HepG2 (cell line): ENCODE measurements at regions not wholly inside any gene's neighbourhood (a gene's known extent, or its start where the extent isn't known, plus 50 kb on each side); places are given as distances from the start of the nearest gene placed in this dataset.

ENCODE experiments used
- FOXO1 ChIP-seq: sonication (generic); formaldehyde crosslinking; IDR thresholded peaks from 2 replicates; pipeline ENCODE4 v1.4.0; 2020; ENCODE audit warnings: missing genetic modification reagents
- HDAC6 ChIP-seq: fragments of 200-600 bp; sonication (generic); IDR thresholded peaks from 2 replicates; pipeline ENCODE4 v1.7.0; 2017; ENCODE audit warnings: mild to moderate bottlenecking, antibody characterized with exemption, low read length, low read depth
- HNRNPK ChIP-seq: fragments of 200-400 bp; formaldehyde crosslinking; IDR thresholded peaks from 2 replicates; pipeline ENCODE4 v1.6.1; 2018; ENCODE audit warnings: low read length, low read depth, moderate library complexity, mild to moderate bottlenecking; ENCODE audit not compliant: poor library complexity, severe bottlenecking
- IKZF4 ChIP-seq: sonication (generic); formaldehyde crosslinking; IDR thresholded peaks from 2 replicates; pipeline ENCODE4 v1.5.1; 2020; ENCODE audit warnings: borderline replicate concordance, mild to moderate bottlenecking, low read depth, missing genetic modification reagents; ENCODE audit errors: not compliant biosample characterization
- MXI1 ChIP-seq: IDR thresholded peaks from 3 replicates; pipeline ENCODE4 v1.6.1; 2012; ENCODE audit warnings: low read depth, low read length, inconsistent platforms, borderline replicate concordance
- NCOA5 ChIP-seq: sonication (generic); formaldehyde crosslinking; IDR thresholded peaks from 2 replicates; pipeline ENCODE4 v1.4.0; 2020; ENCODE audit warnings: missing genetic modification reagents
- PTBP1 ChIP-seq: fragments of 200-400 bp; formaldehyde crosslinking; IDR thresholded peaks from 2 replicates; pipeline ENCODE4 v1.6.1; 2018; ENCODE audit warnings: low read length, low read depth; ENCODE audit not compliant: poor library complexity, severe bottlenecking
- RFXAP ChIP-seq: sonication (generic); formaldehyde crosslinking; IDR thresholded peaks from 2 replicates; pipeline ENCODE4 v1.4.0; 2020; ENCODE audit warnings: missing genetic modification reagents, borderline replicate concordance
- TCF7 ChIP-seq: sonication (generic); IDR thresholded peaks from 2 replicates; pipeline ENCODE4 v1.6.1; 2016; ENCODE audit warnings: antibody characterized with exemption, low read depth
- XRCC5 ChIP-seq: fragments of 200-400 bp; formaldehyde crosslinking; optimal IDR thresholded peaks from 2 replicates; pipeline ENCODE3; 2017; ENCODE audit warnings: mild to moderate bottlenecking, low read length
- ZEB1 ChIP-seq: IDR thresholded peaks from 2 replicates; pipeline ENCODE4 v1.6.1; 2012; ENCODE audit warnings: mild to moderate bottlenecking, low read depth, inconsistent platforms; ENCODE audit not compliant: insufficient replicate concordance
- ZNF20 ChIP-seq: sonication (generic); formaldehyde crosslinking; IDR thresholded peaks from 2 replicates; pipeline ENCODE4 v1.4.0; 2020; ENCODE audit warnings: mild to moderate bottlenecking, moderate library complexity, missing genetic modification reagents
- ZNF570 ChIP-seq: sonication (generic); formaldehyde crosslinking; IDR thresholded peaks from 2 replicates; pipeline ENCODE4 v1.4.0; 2020; ENCODE audit warnings: mild to moderate bottlenecking, missing genetic modification reagents, borderline replicate concordance
- ZNF841 ChIP-seq: sonication (generic); formaldehyde crosslinking; IDR thresholded peaks from 2 replicates; pipeline ENCODE4 v1.8.1; 2023; ENCODE audit warnings: missing genetic modification reagents, borderline replicate concordance
- TF ChIP-seq, protein P1 (sequence below): sonication (generic); formaldehyde crosslinking; conservative IDR thresholded peaks from 2 replicates; pipeline ENCODE4 v1.8.1; 2023; ENCODE audit warnings: missing genetic modification reagents
- TF ChIP-seq, protein P2 (sequence below): sonication (generic); formaldehyde crosslinking; IDR thresholded peaks from one replicate; pipeline ENCODE4 v1.5.1; 2020; ENCODE audit warnings: mild to moderate bottlenecking, missing genetic modification reagents; ENCODE audit errors: not compliant biosample characterization
- TF ChIP-seq, protein P3 (sequence below): sonication (generic); formaldehyde crosslinking; IDR thresholded peaks from 2 replicates; pipeline ENCODE4 v1.8.1; 2023; ENCODE audit warnings: mild to moderate bottlenecking, inconsistent platforms, moderate library complexity, missing genetic modification reagents, borderline replicate concordance
- TF ChIP-seq, protein P4 (sequence below): sonication (generic); formaldehyde crosslinking; IDR thresholded peaks from 2 replicates; pipeline ENCODE4 v1.5.0; 2020; ENCODE audit warnings: mild to moderate bottlenecking, missing genetic modification reagents, moderate library complexity

DNA sequence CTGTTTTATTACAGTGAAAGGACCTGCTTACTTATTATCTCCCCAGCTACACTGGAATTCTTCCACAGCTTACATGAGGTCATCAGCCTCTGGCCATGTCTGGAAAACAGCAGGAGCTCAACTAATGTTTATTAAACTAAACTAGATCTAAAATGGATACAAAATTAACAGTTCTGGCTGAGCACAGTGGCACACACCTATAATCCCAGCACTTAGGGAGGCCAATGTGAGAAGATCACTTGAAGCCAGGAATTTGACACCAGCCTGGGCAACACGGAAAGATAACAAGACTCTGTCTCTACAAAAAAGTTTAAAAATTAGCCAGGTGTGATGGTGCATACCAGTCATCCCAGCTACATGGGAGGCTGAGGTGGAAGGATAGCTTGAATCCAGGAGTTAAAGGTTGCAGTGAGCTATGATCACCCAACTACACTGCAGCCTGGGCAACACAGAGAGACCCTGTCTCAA is 220.8 kb upstream of the MARCKS start (continued):
- TF ChIP-seq, protein P1, sequence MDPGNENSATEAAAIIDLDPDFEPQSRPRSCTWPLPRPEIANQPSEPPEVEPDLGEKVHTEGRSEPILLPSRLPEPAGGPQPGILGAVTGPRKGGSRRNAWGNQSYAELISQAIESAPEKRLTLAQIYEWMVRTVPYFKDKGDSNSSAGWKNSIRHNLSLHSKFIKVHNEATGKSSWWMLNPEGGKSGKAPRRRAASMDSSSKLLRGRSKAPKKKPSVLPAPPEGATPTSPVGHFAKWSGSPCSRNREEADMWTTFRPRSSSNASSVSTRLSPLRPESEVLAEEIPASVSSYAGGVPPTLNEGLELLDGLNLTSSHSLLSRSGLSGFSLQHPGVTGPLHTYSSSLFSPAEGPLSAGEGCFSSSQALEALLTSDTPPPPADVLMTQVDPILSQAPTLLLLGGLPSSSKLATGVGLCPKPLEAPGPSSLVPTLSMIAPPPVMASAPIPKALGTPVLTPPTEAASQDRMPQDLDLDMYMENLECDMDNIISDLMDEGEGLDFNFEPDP (CRISPR knock-in tag) = no peak
- TF ChIP-seq, protein P2, sequence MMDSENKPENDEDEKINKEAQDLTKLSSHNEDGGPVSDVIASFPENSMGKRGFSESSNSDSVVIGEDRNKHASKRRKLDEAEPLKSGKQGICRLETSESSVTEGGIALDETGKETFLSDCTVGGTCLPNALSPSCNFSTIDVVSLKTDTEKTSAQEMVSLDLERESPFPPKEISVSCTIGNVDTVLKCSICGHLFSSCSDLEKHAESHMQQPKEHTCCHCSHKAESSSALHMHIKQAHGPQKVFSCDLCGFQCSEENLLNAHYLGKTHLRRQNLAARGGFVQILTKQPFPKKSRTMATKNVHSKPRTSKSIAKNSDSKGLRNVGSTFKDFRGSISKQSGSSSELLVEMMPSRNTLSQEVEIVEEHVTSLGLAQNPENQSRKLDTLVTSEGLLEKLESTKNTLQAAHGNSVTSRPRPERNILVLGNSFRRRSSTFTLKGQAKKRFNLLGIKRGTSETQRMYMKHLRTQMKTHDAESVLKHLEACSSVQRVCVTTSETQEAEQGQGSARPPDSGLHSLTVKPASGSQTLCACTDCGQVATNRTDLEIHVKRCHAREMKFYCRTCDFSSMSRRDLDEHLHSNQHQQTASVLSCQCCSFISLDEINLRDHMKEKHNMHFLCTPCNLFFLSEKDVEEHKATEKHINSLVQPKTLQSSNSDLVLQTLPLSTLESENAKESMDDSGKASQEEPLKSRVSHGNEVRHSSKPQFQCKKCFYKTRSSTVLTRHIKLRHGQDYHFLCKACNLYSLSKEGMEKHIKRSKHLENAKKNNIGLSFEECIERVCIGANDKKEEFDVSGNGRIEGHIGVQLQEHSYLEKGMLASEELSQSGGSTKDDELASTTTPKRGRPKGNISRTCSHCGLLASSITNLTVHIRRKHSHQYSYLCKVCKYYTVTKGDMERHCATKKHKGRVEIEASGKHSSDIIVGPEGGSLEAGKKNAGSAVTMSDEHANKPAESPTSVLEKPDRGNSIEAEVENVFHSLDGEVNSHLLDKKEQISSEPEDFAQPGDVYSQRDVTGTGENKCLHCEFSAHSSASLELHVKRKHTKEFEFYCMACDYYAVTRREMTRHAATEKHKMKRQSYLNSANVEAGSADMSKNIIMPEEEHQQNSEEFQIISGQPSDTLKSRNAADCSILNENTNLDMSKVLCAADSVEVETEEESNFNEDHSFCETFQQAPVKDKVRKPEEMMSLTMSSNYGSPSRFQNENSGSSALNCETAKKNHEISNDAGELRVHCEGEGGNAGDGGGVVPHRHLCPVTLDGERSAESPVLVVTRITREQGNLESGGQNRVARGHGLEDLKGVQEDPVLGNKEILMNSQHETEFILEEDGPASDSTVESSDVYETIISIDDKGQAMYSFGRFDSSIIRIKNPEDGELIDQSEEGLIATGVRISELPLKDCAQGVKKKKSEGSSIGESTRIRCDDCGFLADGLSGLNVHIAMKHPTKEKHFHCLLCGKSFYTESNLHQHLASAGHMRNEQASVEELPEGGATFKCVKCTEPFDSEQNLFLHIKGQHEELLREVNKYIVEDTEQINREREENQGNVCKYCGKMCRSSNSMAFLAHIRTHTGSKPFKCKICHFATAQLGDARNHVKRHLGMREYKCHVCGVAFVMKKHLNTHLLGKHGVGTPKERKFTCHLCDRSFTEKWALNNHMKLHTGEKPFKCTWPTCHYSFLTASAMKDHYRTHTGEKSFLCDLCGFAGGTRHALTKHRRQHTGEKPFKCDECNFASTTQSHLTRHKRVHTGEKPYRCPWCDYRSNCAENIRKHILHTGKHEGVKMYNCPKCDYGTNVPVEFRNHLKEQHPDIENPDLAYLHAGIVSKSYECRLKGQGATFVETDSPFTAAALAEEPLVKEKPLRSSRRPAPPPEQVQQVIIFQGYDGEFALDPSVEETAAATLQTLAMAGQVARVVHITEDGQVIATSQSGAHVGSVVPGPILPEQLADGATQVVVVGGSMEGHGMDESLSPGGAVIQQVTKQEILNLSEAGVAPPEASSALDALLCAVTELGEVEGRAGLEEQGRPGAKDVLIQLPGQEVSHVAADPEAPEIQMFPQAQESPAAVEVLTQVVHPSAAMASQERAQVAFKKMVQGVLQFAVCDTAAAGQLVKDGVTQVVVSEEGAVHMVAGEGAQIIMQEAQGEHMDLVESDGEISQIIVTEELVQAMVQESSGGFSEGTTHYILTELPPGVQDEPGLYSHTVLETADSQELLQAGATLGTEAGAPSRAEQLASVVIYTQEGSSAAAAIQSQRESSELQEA (CRISPR knock-in tag) = no peak
- TF ChIP-seq HDAC6 = no peak
- no peak for TF ChIP-seq FOXO1 (CRISPR knock-in tag)
- no peak for TF ChIP-seq RFXAP (CRISPR knock-in tag)
- TF ChIP-seq NCOA5 (CRISPR knock-in tag) = no peak
- TF ChIP-seq ZNF570 (CRISPR knock-in tag) = no peak
- no peak for TF ChIP-seq MXI1
- no peak for TF ChIP-seq ZEB1
- TF ChIP-seq ZNF20 (CRISPR knock-in tag) = no peak
- TF ChIP-seq HNRNPK = no peak
- no peak for TF ChIP-seq ZNF841
- TF ChIP-seq PTBP1 = no peak
- TF ChIP-seq XRCC5 = no peak
- TF ChIP-seq, protein P3, sequence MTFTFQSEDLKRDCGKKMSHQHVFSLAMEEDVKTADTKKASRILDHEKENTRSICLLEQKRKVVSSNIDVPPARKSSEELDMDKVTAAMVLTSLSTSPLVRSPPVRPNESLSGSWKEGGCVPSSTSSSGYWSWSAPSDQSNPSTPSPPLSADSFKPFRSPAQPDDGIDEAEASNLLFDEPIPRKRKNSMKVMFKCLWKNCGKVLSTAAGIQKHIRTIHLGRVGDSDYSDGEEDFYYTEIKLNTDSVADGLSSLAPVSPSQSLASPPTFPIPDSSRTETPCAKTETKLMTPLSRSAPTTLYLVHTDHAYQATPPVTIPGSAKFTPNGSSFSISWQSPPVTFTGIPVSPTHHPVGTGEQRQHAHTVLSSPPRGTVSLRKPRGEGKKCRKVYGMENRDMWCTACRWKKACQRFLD = no peak
- TF ChIP-seq IKZF4 (CRISPR knock-in tag) = no peak
- TF ChIP-seq, protein P4, sequence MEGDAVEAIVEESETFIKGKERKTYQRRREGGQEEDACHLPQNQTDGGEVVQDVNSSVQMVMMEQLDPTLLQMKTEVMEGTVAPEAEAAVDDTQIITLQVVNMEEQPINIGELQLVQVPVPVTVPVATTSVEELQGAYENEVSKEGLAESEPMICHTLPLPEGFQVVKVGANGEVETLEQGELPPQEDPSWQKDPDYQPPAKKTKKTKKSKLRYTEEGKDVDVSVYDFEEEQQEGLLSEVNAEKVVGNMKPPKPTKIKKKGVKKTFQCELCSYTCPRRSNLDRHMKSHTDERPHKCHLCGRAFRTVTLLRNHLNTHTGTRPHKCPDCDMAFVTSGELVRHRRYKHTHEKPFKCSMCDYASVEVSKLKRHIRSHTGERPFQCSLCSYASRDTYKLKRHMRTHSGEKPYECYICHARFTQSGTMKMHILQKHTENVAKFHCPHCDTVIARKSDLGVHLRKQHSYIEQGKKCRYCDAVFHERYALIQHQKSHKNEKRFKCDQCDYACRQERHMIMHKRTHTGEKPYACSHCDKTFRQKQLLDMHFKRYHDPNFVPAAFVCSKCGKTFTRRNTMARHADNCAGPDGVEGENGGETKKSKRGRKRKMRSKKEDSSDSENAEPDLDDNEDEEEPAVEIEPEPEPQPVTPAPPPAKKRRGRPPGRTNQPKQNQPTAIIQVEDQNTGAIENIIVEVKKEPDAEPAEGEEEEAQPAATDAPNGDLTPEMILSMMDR (CRISPR knock-in tag) = no peak
- no peak for TF ChIP-seq TCF7
